HEK293 (cell line): ENCODE measurements at regions not wholly inside any gene's neighbourhood (a gene's known extent, or its start where the extent isn't known, plus 50 kb on each side); places are given as distances from the start of the nearest gene placed in this dataset.

ENCODE experiments used
- GLI2 ChIP-seq: fragments of 450-650 bp; formaldehyde crosslinking; IDR thresholded peaks from 2 replicates; pipeline ENCODE4; 2017; ENCODE audit warnings: missing biosample characterization, missing genetic modification characterization, low read depth, borderline replicate concordance
- TRIM28 ChIP-seq: IDR thresholded peaks from 2 replicates; pipeline ENCODE4 v1.6.1; 2011; ENCODE audit warnings: low read length, control low read depth, borderline replicate concordance
- ZBTB1 ChIP-seq: fragments of 450-650 bp; formaldehyde crosslinking; IDR thresholded peaks from 2 replicates; pipeline ENCODE4 v1.5.1; 2016; ENCODE audit warnings: missing biosample characterization, missing genetic modification characterization
- ZBTB21 ChIP-seq: fragments of 450-650 bp; formaldehyde crosslinking; IDR thresholded peaks from 2 replicates; pipeline ENCODE4 v1.5.1; 2017; ENCODE audit warnings: missing biosample characterization, missing genetic modification characterization
- ZFP41 ChIP-seq: fragments of 450-650 bp; formaldehyde crosslinking; IDR thresholded peaks from 2 replicates; pipeline ENCODE4 v1.5.1; 2016; ENCODE audit warnings: missing biosample characterization, missing genetic modification characterization, borderline replicate concordance
- ZNF133 ChIP-seq: fragments of 450-650 bp; formaldehyde crosslinking; IDR thresholded peaks from 2 replicates; pipeline ENCODE4 v1.5.1; 2016; ENCODE audit warnings: missing biosample characterization, missing genetic modification characterization
- ZNF239 ChIP-seq: fragments of 450-650 bp; formaldehyde crosslinking; IDR thresholded peaks from 2 replicates; pipeline ENCODE4 v1.5.1; 2016; ENCODE audit warnings: missing biosample characterization, missing genetic modification characterization
- TF ChIP-seq, protein P1 (sequence below): fragments of 450-650 bp; formaldehyde crosslinking; IDR thresholded peaks from 2 replicates; pipeline ENCODE4 v1.5.1; 2016; ENCODE audit warnings: missing biosample characterization, missing genetic modification characterization
- TF ChIP-seq, protein P2 (sequence below): fragments of 450-650 bp; formaldehyde crosslinking; IDR thresholded peaks from 2 replicates; pipeline ENCODE4 v1.5.1; 2017; ENCODE audit warnings: missing biosample characterization, mild to moderate bottlenecking, missing genetic modification characterization, moderate library complexity
- TF ChIP-seq, protein P3 (sequence below): fragments of 450-650 bp; formaldehyde crosslinking; IDR thresholded peaks from 2 replicates; pipeline ENCODE4 v1.5.1; 2017; ENCODE audit warnings: missing biosample characterization, missing genetic modification characterization
- TF ChIP-seq, protein P4 (sequence below): fragments of 450-650 bp; formaldehyde crosslinking; IDR thresholded peaks from 2 replicates; pipeline ENCODE4 v1.5.1; 2017; ENCODE audit warnings: missing biosample characterization, missing genetic modification characterization
- TF ChIP-seq, protein P5 (sequence below): fragments of 450-650 bp; formaldehyde crosslinking; IDR thresholded peaks from 2 replicates; pipeline ENCODE4 v1.5.1; 2016; ENCODE audit warnings: missing biosample characterization, missing genetic modification characterization

DNA sequence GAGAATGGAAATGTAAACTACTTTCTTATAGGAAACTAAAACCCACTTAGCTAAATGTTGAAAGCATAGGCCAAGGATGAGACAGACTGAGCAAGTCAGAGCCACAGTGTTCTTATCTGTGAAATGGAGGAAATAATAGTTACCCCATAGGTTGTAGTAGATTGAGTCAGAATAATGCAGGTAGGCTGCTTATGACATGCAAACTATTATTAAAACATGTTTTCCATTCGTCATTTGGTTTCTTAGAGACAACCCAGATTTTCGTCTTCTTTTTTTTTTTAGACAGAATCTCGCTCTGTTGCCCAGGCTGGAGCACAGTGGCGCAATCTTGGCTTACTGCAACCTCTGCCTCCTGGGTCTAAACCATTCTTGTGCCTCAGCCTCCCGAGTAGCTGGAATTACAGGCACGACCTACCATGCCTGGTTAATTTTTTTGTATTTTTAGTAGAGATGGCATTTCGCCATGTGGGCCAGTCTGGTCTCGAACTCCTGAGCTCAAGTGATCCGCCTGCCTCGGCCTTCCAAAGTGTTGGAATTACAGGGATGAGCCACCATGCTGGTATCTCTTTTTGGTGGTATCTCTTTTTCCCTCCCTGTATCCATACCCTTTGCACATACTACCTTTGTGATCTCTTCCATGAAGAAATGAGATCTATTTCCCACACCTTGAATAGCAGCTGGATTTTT is 196.5 kb upstream of the ZNF217 start:
- TF ChIP-seq, protein P1, sequence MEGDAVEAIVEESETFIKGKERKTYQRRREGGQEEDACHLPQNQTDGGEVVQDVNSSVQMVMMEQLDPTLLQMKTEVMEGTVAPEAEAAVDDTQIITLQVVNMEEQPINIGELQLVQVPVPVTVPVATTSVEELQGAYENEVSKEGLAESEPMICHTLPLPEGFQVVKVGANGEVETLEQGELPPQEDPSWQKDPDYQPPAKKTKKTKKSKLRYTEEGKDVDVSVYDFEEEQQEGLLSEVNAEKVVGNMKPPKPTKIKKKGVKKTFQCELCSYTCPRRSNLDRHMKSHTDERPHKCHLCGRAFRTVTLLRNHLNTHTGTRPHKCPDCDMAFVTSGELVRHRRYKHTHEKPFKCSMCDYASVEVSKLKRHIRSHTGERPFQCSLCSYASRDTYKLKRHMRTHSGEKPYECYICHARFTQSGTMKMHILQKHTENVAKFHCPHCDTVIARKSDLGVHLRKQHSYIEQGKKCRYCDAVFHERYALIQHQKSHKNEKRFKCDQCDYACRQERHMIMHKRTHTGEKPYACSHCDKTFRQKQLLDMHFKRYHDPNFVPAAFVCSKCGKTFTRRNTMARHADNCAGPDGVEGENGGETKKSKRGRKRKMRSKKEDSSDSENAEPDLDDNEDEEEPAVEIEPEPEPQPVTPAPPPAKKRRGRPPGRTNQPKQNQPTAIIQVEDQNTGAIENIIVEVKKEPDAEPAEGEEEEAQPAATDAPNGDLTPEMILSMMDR (tag by site-specific recombination) = no peak
- no peak for TF ChIP-seq GLI2
- TF ChIP-seq ZNF133 (tag by site-specific recombination) = no peak
- TF ChIP-seq ZFP41 (tag by site-specific recombination) = no peak
- no peak for TF ChIP-seq ZBTB1 (tag by site-specific recombination)
- TF ChIP-seq, protein P2, sequence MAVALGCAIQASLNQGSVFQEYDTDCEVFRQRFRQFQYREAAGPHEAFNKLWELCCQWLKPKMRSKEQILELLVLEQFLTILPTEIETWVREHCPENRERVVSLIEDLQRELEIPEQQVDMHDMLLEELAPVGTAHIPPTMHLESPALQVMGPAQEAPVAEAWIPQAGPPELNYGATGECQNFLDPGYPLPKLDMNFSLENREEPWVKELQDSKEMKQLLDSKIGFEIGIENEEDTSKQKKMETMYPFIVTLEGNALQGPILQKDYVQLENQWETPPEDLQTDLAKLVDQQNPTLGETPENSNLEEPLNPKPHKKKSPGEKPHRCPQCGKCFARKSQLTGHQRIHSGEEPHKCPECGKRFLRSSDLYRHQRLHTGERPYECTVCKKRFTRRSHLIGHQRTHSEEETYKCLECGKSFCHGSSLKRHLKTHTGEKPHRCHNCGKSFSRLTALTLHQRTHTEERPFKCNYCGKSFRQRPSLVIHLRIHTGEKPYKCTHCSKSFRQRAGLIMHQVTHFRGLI (tag by site-specific recombination) = no peak
- no peak for TF ChIP-seq ZBTB21 (tag by site-specific recombination)
- TF ChIP-seq, protein P3, sequence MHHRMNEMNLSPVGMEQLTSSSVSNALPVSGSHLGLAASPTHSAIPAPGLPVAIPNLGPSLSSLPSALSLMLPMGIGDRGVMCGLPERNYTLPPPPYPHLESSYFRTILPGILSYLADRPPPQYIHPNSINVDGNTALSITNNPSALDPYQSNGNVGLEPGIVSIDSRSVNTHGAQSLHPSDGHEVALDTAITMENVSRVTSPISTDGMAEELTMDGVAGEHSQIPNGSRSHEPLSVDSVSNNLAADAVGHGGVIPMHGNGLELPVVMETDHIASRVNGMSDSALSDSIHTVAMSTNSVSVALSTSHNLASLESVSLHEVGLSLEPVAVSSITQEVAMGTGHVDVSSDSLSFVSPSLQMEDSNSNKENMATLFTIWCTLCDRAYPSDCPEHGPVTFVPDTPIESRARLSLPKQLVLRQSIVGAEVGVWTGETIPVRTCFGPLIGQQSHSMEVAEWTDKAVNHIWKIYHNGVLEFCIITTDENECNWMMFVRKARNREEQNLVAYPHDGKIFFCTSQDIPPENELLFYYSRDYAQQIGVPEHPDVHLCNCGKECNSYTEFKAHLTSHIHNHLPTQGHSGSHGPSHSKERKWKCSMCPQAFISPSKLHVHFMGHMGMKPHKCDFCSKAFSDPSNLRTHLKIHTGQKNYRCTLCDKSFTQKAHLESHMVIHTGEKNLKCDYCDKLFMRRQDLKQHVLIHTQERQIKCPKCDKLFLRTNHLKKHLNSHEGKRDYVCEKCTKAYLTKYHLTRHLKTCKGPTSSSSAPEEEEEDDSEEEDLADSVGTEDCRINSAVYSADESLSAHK (tag by site-specific recombination) = no peak
- TF ChIP-seq, protein P4, sequence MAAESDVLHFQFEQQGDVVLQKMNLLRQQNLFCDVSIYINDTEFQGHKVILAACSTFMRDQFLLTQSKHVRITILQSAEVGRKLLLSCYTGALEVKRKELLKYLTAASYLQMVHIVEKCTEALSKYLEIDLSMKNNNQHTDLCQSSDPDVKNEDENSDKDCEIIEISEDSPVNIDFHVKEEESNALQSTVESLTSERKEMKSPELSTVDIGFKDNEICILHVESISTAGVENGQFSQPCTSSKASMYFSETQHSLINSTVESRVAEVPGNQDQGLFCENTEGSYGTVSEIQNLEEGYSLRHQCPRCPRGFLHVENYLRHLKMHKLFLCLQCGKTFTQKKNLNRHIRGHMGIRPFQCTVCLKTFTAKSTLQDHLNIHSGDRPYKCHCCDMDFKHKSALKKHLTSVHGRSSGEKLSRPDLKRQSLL = no peak
- no peak for TF ChIP-seq ZNF239 (tag by site-specific recombination)
- no peak for TF ChIP-seq TRIM28
- TF ChIP-seq, protein P5, sequence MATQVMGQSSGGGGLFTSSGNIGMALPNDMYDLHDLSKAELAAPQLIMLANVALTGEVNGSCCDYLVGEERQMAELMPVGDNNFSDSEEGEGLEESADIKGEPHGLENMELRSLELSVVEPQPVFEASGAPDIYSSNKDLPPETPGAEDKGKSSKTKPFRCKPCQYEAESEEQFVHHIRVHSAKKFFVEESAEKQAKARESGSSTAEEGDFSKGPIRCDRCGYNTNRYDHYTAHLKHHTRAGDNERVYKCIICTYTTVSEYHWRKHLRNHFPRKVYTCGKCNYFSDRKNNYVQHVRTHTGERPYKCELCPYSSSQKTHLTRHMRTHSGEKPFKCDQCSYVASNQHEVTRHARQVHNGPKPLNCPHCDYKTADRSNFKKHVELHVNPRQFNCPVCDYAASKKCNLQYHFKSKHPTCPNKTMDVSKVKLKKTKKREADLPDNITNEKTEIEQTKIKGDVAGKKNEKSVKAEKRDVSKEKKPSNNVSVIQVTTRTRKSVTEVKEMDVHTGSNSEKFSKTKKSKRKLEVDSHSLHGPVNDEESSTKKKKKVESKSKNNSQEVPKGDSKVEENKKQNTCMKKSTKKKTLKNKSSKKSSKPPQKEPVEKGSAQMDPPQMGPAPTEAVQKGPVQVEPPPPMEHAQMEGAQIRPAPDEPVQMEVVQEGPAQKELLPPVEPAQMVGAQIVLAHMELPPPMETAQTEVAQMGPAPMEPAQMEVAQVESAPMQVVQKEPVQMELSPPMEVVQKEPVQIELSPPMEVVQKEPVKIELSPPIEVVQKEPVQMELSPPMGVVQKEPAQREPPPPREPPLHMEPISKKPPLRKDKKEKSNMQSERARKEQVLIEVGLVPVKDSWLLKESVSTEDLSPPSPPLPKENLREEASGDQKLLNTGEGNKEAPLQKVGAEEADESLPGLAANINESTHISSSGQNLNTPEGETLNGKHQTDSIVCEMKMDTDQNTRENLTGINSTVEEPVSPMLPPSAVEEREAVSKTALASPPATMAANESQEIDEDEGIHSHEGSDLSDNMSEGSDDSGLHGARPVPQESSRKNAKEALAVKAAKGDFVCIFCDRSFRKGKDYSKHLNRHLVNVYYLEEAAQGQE (tag by site-specific recombination) = no peak
